HepG2 (cell line): ENCODE measurements at regions not wholly inside any gene's neighbourhood (a gene's known extent, or its start where the extent isn't known, plus 50 kb on each side); places are given as distances from the start of the nearest gene placed in this dataset.

ENCODE experiments used
- ARID3A ChIP-seq: IDR thresholded peaks from 2 replicates; pipeline ENCODE4 v1.6.1; 2012; ENCODE audit warnings: low read depth, low read length, improper control_type of control experiment
- CHD4 ChIP-seq: fragments of 200-600 bp; sonication (generic); IDR thresholded peaks from 2 replicates; pipeline ENCODE4 v1.7.0; 2017; ENCODE audit warnings: mild to moderate bottlenecking, low read length, borderline replicate concordance
- EP300 ChIP-seq, 3 experiments: sonication (generic) in 1 of 3; formaldehyde crosslinking in 1 of 3; IDR thresholded peaks; 2 replicates each; pipeline versions ENCODE4 v1.5.1 to v1.6.1; 2011 to 2020; ENCODE audit warnings: low read depth in 2 of 3, low read length in 2 of 3, borderline replicate concordance in 1 of 3, improper control_type of control experiment in 1 of 3, mild to moderate bottlenecking in 1 of 3, missing genetic modification reagents in 1 of 3, moderate library complexity in 1 of 3
- FOXA3 ChIP-seq: IDR thresholded peaks from 2 replicates; pipeline ENCODE4 v1.6.1; 2016; ENCODE audit warnings: missing genetic modification reagents, missing compliant biosample characterization
- FOXP4 ChIP-seq: sonication (generic); formaldehyde crosslinking; IDR thresholded peaks from 2 replicates; pipeline ENCODE4 v1.4.0; 2020; ENCODE audit warnings: missing genetic modification reagents
- GABPA ChIP-seq, 2 experiments: IDR thresholded peaks; 2 replicates each; pipeline ENCODE4 v1.6.1; 2011 to 2016; ENCODE audit warnings: low read depth in 2 of 2, low read length in 1 of 2, missing biosample characterization in 1 of 2, missing genetic modification characterization in 1 of 2
- GATAD2A ChIP-seq: IDR thresholded peaks from 2 replicates; pipeline ENCODE4 v1.6.1; 2016
- HMG20A ChIP-seq: IDR thresholded peaks from 2 replicates; pipeline ENCODE4 v1.6.1; 2016; ENCODE audit warnings: borderline replicate concordance
- ISL2 ChIP-seq: sonication (generic); formaldehyde crosslinking; IDR thresholded peaks from 2 replicates; pipeline ENCODE4 v1.5.0; 2020; ENCODE audit warnings: missing genetic modification reagents
- MAF1 ChIP-seq: sonication (generic); formaldehyde crosslinking; IDR thresholded peaks from 2 replicates; pipeline ENCODE4 v1.5.0; 2020; ENCODE audit warnings: missing genetic modification reagents, borderline replicate concordance
- MED1 ChIP-seq: sonication (generic); formaldehyde crosslinking; IDR thresholded peaks from 2 replicates; pipeline ENCODE4 v1.4.0; 2020; ENCODE audit warnings: missing genetic modification reagents
- NFE2L1 ChIP-seq: sonication (generic); formaldehyde crosslinking; IDR thresholded peaks from 2 replicates; pipeline ENCODE4 v1.4.0; 2020; ENCODE audit warnings: missing genetic modification reagents, mild to moderate bottlenecking, borderline replicate concordance
- NFIC ChIP-seq: IDR thresholded peaks from 2 replicates; pipeline ENCODE4 v1.6.1; 2012; ENCODE audit warnings: mild to moderate bottlenecking, low read length, inconsistent platforms
- NR3C1 ChIP-seq: sonication (generic); formaldehyde crosslinking; IDR thresholded peaks from 2 replicates; pipeline ENCODE4 v1.4.0; 2020; ENCODE audit warnings: missing genetic modification reagents
- PAXIP1 ChIP-seq: sonication (generic); formaldehyde crosslinking; conservative IDR thresholded peaks from 2 replicates; pipeline ENCODE4 v1.4.0; 2020; ENCODE audit warnings: mild to moderate bottlenecking, missing genetic modification reagents, moderate library complexity
- RARA ChIP-seq: IDR thresholded peaks from 2 replicates; pipeline ENCODE4 v1.6.1; 2016; ENCODE audit warnings: missing genetic modification reagents, missing compliant biosample characterization
- RXRB ChIP-seq: IDR thresholded peaks from 2 replicates; pipeline ENCODE4 v1.6.1; 2016; ENCODE audit warnings: borderline replicate concordance, missing genetic modification reagents, missing compliant biosample characterization
- SOX13 ChIP-seq, 3 experiments: fragments of 450-650 bp in 1 of 3; sonication (generic) in 1 of 3; formaldehyde crosslinking in 1 of 3; IDR thresholded peaks in 2 of 3; conservative IDR thresholded peaks in 1 of 3; 2 replicates each; pipeline versions ENCODE4 v1.5.0 to v1.6.1; 2016 to 2020; ENCODE audit warnings: antibody characterized with exemption in 1 of 3, mild to moderate bottlenecking in 1 of 3, missing compliant biosample characterization in 1 of 3, missing genetic modification reagents in 1 of 3, moderate library complexity in 1 of 3
- SOX5 ChIP-seq: IDR thresholded peaks from 2 replicates; pipeline ENCODE4 v1.6.1; 2016; ENCODE audit warnings: borderline replicate concordance
- STAG1 ChIP-seq: sonication (generic); formaldehyde crosslinking; IDR thresholded peaks from 2 replicates; pipeline ENCODE4 v1.4.0; 2020; ENCODE audit warnings: missing genetic modification reagents
- TF ChIP-seq, protein P1 (sequence below): fragments of 450-650 bp; IDR thresholded peaks from 2 replicates; pipeline ENCODE4 v1.6.1; 2017

DNA sequence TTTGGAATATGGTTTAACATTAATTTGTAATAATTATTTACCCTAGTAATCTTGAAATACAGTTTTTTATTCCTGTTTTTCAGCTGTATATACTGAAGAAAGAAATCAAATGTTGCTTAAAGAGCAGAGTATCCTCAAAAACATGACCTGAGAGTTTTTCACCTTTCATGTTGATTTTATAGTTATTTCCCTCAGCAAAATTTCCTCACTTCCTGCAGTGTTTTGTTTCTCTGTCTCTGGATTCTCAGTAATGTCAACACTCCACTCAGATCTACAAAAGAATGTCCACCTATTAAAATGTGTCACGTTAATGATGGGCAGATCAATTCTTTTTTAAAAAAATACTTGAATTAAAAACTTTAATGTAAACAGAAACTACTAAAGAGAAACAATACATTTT, 398.3 kb downstream of the ANXA1 start (continued):
- peak; percentile 63; the same call in 1 of the 2 replicates for TF ChIP-seq SOX5
- no peak for TF ChIP-seq NR3C1 (CRISPR knock-in tag)
- TF ChIP-seq EP300 (IDR thresholded peaks at IDR 0.05; ENCODE audit: low read depth in 2 of 2, low read length in 2 of 2): peak in 1 of 2 experiments; percentile 33; a peak in 1 of 4 replicates
- TF ChIP-seq EP300 (CRISPR knock-in tag; IDR thresholded peaks at IDR 0.05; ENCODE audit: borderline replicate concordance): no peak
- TF ChIP-seq SOX13 (IDR thresholded peaks at IDR 0.05): no peak
- peak in 1 of 2 experiments; percentile 40; a peak in 1 of 4 replicates for TF ChIP-seq SOX13 (CRISPR knock-in tag; conservative IDR thresholded peaks at IDR 0.05 in 1 of 2, IDR thresholded peaks at IDR 0.05 in 1 of 2)
- TF ChIP-seq MAF1 (CRISPR knock-in tag): no peak
- TF ChIP-seq STAG1 (CRISPR knock-in tag): no peak
- TF ChIP-seq FOXA3: peak; percentile 69
- TF ChIP-seq HMG20A: peak; percentile 40; the same call in 1 of the 2 replicates
- TF ChIP-seq RXRB (CRISPR knock-in tag): peak; percentile 39; the same call in 1 of the 2 replicates
- TF ChIP-seq GABPA (IDR thresholded peaks at IDR 0.05; ENCODE audit: low read depth, low read length): no peak
- peak; percentile 58 for TF ChIP-seq GABPA (CRISPR knock-in tag; IDR thresholded peaks at IDR 0.05; ENCODE audit: low read depth)
- TF ChIP-seq GATAD2A (CRISPR knock-in tag): peak; percentile 50
- TF ChIP-seq, protein P1, sequence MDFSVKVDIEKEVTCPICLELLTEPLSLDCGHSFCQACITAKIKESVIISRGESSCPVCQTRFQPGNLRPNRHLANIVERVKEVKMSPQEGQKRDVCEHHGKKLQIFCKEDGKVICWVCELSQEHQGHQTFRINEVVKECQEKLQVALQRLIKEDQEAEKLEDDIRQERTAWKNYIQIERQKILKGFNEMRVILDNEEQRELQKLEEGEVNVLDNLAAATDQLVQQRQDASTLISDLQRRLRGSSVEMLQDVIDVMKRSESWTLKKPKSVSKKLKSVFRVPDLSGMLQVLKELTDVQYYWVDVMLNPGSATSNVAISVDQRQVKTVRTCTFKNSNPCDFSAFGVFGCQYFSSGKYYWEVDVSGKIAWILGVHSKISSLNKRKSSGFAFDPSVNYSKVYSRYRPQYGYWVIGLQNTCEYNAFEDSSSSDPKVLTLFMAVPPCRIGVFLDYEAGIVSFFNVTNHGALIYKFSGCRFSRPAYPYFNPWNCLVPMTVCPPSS: no peak
- peak; percentile 40; the same call in 1 of the 2 replicates for TF ChIP-seq MED1 (CRISPR knock-in tag)
- peak; percentile 49 for TF ChIP-seq PAXIP1
- TF ChIP-seq RARA (CRISPR knock-in tag): peak; percentile 34; the same call in 1 of the 2 replicates
- no peak for TF ChIP-seq NFE2L1 (CRISPR knock-in tag)
- TF ChIP-seq ISL2: no peak
- TF ChIP-seq FOXP4 (CRISPR knock-in tag): peak; percentile 31; the same call in 1 of the 2 replicates
- peak; percentile 39; the same call in 1 of the 2 replicates for TF ChIP-seq NFIC
- TF ChIP-seq ARID3A: 0 out of 2 replicates have a peak, but pooled peaks have one; percentile 12
- TF ChIP-seq CHD4: no peak
